ENCODE measurements at regions not wholly inside any gene's neighbourhood (a gene's known extent, or its start where the extent isn't known, plus 50 kb on each side); places are given as distances from the start of the nearest gene placed in this dataset.

GRCh38 chr12:92574051-92574783 is 128.6 kb upstream of the PLEKHG7 start:
- TF ChIP-seq ZNF331 (CRISPR knock-in tag; IDR thresholded peaks at IDR 0.05; ENCODE audit: low read depth) = no peak
- no peak for TF ChIP-seq POLR2AphosphoS5 (IDR thresholded peaks at IDR 0.05; ENCODE audit: low read depth)
- no peak for TF ChIP-seq ZNF114 (CRISPR knock-in tag; IDR thresholded peaks at IDR 0.05)
- TF ChIP-seq CTCF (conservative IDR thresholded peaks at IDR 0.05; ENCODE audit: low read depth in 2 of 2) = peak; percentile 59 to 71
- 0 out of 3 replicates have a peak, but pooled peaks cover 4% of the 10 kb centered on the region for H3K9me3 Mint-ChIP-seq
- H2AFZ ChIP-seq = no peak overlapping the region
- DNase-seq (ENCODE audit: low spot score) (peak; percentile 70), ATAC-seq (peak; percentile 88)
- no peaks in the 10 kb centered on the region for H3K27me3 ChIP-seq (ENCODE audit: insufficient read depth)
- H3K36me3 ChIP-seq (ENCODE audit: insufficient read depth) = no peaks in the 10 kb centered on the region
- H3K36me3 Mint-ChIP-seq (ENCODE audit: low read depth) = no peaks in the 10 kb centered on the region
- H3K27ac ChIP-seq (ENCODE audit: low read depth) = no peak overlapping the region
- no peak overlapping the region for H3K27ac Mint-ChIP-seq
- H3K4me1 ChIP-seq (ENCODE audit: insufficient read depth) = 0 out of 2 replicates have a peak, but pooled peaks cover 5% of the 10 kb centered on the region
- no peak overlapping the region for H3K4me3 ChIP-seq
- H3F3A ChIP-seq (replicated peaks; ENCODE audit: low read depth) = no peaks in the 10 kb centered on the region
- H3K9me2 ChIP-seq (ENCODE audit: insufficient read depth) = no peaks in the 10 kb centered on the region
- no peaks in the 10 kb centered on the region for H4K20me1 ChIP-seq (replicated peaks; ENCODE audit: insufficient read depth)
- no peaks in the 10 kb centered on the region for H3K79me2 ChIP-seq (replicated peaks; ENCODE audit: insufficient read depth)
- no peak overlapping the region for H3K4me3 Mint-ChIP-seq
- no peaks in the 10 kb centered on the region for H3K27me3 Mint-ChIP-seq (ENCODE audit: insufficient read depth, low read depth, poor library complexity)
- H3K4me2 ChIP-seq = no peak overlapping the region
- no peaks in the 10 kb centered on the region for H3K4me1 Mint-ChIP-seq

- H2AFZ ChIP-seq = no peak overlapping the region
- DNase-seq (ENCODE audit: low spot score) (no peak), ATAC-seq (no peak)
- H3K4me3 ChIP-seq = no peak overlapping the region
- H3K36me3 ChIP-seq (ENCODE audit: insufficient read depth) = no peaks in the 10 kb centered on the region
- no peaks in the 10 kb centered on the region for H3K36me3 Mint-ChIP-seq (ENCODE audit: low read depth)
- no peaks in the 10 kb centered on the region for H3K9me2 ChIP-seq (ENCODE audit: insufficient read depth)
- no peak overlapping the region for H3K4me2 ChIP-seq
- no peaks in the 10 kb centered on the region for H4K20me1 ChIP-seq (replicated peaks; ENCODE audit: insufficient read depth)
- no peaks in the 10 kb centered on the region for H3K4me1 Mint-ChIP-seq
- no peaks in the 10 kb centered on the region for H3K27me3 Mint-ChIP-seq (ENCODE audit: insufficient read depth, low read depth, poor library complexity)
- no peak overlapping the region for H3K4me3 Mint-ChIP-seq
- no peaks in the 10 kb centered on the region for H3K79me2 ChIP-seq (replicated peaks; ENCODE audit: insufficient read depth)
- no peak overlapping the region for H3K27ac ChIP-seq (ENCODE audit: low read depth)
- no peaks in the 10 kb centered on the region for H3K27me3 ChIP-seq (ENCODE audit: insufficient read depth)
- H3K9me3 Mint-ChIP-seq = 0 out of 3 replicates have a peak, but pooled peaks cover 4% of the 10 kb centered on the region
- no peaks in the 10 kb centered on the region for H3F3A ChIP-seq (replicated peaks; ENCODE audit: low read depth)
- H3K4me1 ChIP-seq (ENCODE audit: insufficient read depth) = 0 out of 2 replicates have a peak, but pooled peaks cover 5% of the 10 kb centered on the region
- H3K27ac Mint-ChIP-seq = no peak overlapping the region
- TF ChIP-seq REST (IDR thresholded peaks at IDR 0.05; ENCODE audit: unreplicated experiment) (no peak), CREB1 (CRISPR knock-in tag; IDR thresholded peaks at IDR 0.05; ENCODE audit: low read depth) (no peak), ZNF114 (CRISPR knock-in tag; IDR thresholded peaks at IDR 0.05) (no peak), ZNF462 (CRISPR knock-in tag; IDR thresholded peaks at IDR 0.05) (no peak), POLR2AphosphoS5 (IDR thresholded peaks at IDR 0.05; ENCODE audit: low read depth) (no peak), NANOG (IDR thresholded peaks at IDR 0.05; ENCODE audit: borderline replicate concordance) (no peak), EZH2 (IDR thresholded peaks at IDR 0.05; ENCODE audit: low read depth, unreplicated experiment) (no peak), STAT1 (IDR thresholded peaks at IDR 0.05; ENCODE audit: unreplicated experiment) (no peak)
These were observed 129.7 kb upstream of the PLEKHG7 start for GRCh38 chr12:92573104-92573503.

Measured in GM23338 (cell line).